DMS153 (cell line): ENCODE measurements at regions not wholly inside any gene's neighbourhood (a gene's known extent, or its start where the extent isn't known, plus 50 kb on each side); places are given as distances from the start of the nearest gene placed in this dataset.

Experiments used
- DNase-seq: peaks from one replicate; lab custom pipeline; 2025; lab: John Stamatoyannopoulos, UW

DNA sequence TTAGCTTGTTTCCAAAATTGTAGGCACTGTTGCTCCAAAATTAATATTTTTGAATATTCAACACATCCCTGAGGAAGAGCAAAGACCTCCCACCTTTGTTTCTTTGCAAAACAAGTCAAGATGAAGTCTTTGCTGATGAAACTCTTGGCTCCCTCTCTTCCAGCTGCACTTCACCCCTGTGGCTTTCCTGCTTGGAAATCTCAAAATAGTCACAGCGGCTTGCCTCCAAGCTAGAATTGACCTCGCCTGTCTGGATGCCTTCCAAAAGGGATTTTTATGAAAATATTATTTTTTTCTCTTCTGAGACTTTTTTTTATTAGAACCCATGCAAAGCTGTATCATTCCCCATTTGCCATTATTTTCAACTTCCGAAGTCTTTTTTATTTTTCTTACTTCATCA, 71.1 kb upstream of the MROH9 start:
- DNase-seq: no peak

DNA sequence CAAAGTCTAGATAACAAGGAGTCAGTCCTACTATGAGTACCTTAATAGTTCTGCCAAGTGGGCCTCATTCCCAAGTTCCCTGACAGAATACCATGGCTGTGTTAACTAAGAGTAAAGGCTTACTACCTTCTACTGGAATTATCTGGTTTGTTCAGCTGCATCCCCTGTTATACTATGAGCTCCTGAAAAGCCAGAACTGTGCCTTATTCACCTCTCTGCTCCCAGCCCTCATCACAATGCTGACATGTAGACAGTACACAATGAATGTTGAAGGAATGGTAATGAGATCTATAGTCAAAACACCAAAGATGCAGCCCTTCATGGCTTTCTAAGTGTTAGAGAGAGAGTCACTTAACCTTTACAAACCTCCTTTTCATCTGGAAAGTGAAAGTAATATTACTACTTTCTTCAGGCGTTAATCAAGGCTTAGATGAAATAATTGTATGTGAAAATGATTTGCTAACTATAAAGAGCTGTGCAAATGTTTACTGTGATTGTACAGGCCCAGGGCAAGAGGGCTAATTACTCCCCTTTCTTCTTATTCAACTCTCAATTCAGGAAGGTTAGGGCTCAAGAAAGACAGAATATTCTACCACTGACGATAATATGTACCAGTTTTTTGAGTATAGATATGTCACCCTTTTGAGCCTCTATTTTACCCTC, 70.3 kb upstream of the MROH9 start:
- DNase-seq: no peak

DNA sequence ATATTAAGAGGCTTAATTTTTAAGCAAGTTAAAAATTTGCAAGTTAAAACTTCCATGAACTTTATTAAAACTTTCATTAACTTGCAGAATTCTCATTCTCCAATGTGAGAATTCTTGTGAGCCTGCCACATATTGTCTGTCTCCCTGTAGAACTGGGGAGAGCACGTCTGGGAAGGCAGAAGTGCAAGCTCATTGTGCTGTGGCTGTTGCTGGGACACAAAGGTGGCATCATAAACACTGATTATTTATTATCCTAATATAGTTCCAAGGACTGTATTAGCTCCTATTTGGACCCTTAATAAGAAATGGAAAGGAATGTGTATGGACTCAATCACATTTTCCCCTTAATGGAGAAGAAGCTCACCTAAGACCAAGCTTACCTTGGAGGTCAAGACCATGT, 68.7 kb upstream of the MROH9 start:
- no peak for DNase-seq

DNA sequence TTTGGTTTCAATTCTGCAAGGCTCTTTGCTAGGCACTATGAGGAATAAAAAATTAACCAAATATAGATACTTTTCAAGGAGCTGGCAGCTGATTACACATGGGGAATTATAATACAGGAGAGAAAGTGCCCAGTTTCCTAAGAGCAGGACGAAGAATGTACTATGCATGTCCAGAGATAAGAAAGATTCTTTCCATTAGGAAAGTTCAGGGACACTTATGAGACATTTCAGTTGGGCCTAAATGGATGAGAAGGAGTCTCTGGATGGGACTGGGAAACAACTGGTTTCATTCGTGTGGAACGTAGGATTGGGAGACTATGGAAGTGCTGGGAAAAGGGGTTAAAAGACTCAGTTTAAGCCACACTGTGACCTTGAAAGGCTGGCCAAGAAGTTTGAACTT, 63.5 kb upstream of the MROH9 start:
- no peak for DNase-seq

DNA sequence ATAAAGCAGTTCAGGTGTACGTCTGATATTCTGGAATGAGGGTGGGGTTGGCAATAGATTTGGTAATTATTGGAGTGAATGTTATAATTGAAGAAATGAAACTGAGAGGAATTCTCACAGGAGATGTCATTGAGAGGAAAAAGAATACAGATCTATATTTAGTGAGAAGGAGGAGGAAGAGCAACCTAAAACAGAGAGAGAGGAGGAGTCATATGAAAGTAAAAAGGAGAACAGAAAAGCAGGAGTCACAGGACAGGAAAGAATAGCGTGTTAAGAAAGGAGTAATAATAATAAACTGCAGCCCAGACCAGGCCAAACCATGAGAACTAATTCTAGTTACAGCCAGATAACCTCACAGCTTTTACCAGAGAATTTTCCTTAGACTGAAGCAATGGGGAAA, 62.7 kb upstream of the MROH9 start:
- no peak for DNase-seq

DNA sequence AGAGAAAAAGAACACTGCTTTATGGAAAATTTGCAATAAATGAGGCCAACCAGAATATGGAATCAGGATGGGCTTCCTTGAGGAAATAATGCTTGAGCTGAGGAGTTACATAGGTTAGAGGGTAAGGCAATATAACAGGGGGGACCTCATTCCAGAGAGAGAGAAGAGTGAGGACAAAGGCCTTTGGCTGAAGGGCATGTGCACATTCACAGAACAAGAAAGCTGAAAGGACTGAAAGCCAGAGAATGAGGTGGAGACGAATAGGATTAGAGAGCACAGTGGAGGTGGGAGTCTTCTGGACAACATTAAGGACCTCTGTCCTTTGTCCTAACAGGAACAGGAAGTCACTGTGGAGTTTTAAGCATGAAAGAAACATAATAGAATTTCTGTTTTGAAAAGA, 60.7 kb upstream of the MROH9 start:
- DNase-seq: no peak

DNA sequence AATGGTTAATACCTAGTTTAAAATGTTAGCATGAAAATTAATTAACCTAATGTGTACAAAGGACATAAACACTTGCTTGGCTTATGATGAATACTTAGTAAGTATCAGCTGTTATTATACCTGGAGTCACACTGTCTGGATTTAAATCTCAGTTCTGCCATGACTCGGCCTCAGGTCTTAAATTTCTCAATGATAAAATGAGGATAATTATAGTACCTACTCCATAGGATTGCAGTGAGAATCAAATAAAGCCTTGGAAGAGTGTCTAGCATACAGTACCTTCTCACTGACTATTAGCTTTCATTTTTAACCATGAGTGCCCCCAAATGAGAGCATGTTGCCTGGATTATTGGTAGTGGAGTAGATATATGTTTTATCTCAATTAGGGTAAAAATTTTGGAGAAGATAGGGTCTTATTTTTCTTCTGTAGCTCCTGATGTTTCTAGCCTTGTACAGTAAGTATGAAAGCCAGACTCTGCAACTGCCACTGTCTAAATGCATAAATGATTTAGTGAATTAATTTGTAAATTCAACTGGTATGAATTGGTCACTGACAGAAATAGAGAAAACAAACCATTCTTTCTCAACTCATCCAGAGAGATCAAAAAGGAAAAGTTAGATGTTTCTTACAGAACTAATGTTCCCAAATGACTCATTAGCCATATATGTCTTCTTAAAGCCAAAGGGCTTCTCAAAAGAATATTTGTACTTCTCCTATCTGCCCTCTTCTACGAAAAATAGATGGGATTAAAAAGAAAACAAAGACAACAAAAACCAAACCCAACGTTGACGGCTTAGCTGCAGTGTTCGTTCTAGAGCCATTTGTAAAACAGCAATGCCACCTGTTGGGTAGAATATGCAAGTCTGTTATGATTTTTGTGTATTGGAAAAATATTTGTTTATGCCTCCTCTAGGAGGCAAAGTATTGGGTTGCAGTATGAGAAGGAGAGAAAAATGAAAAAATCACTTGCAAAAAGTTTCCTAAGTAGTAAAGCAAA, 53.8 kb upstream of the MROH9 start:
- DNase-seq: no peak
